Activated CD8-positive, alpha-beta memory T cell treated with anti-CD3 and anti-CD28 coated beads for 4 hours (primary cell): ENCODE measurements at regions not wholly inside any gene's neighbourhood (a gene's known extent, or its start where the extent isn't known, plus 50 kb on each side); places are given as distances from the start of the nearest gene placed in this dataset.

Source experiments
- DNase-seq, 2 donors: peaks; one replicate each; pipeline ENCODE4 v3.0.0-alpha.2; 2020; ENCODE audit warnings: low read depth in 2 of 2

GRCh38 chr4:19992471-19993093 lies 259.1 kb upstream of the SLIT2 start:
- no peak for DNase-seq

GRCh38 chr4:19987746-19988145 lies 264.0 kb upstream of the SLIT2 start:
- DNase-seq, result no peak

GRCh38 chr4:19983072-19983471 lies 268.6 kb upstream of the SLIT2 start:
- no peak for DNase-seq

GRCh38 chr4:19982556-19982955 lies 269.1 kb upstream of the SLIT2 start:
- no peak for DNase-seq

GRCh38 chr4:19971829-19972228 lies 279.9 kb upstream of the SLIT2 start:
- no peak for DNase-seq

- no peak for DNase-seq
These were observed 282.2 kb upstream of the SLIT2 start for GRCh38 chr4:19969492-19969891.

GRCh38 chr4:19961091-19961490 lies 290.6 kb upstream of the SLIT2 start:
- no peak for DNase-seq

- no peak for DNase-seq
These were observed 292.9 kb upstream of the SLIT2 start for GRCh38 chr4:19958848-19959247.

GRCh38 chr4:19947349-19947748 lies 304.4 kb upstream of the SLIT2 start:
- no peak for DNase-seq

GRCh38 chr4:19945979-19946380 lies 305.7 kb upstream of the SLIT2 start:
- DNase-seq, result no peak

GRCh38 chr4:19945501-19945900 lies 306.2 kb upstream of the SLIT2 start:
- DNase-seq, result no peak

- DNase-seq, result no peak
These were observed 306.9 kb upstream of the SLIT2 start for GRCh38 chr4:19944806-19945205.

GRCh38 chr4:19944251-19944650 lies 307.5 kb upstream of the SLIT2 start:
- no peak for DNase-seq

GRCh38 chr4:19941434-19941833 lies 310.3 kb upstream of the SLIT2 start:
- DNase-seq, result no peak

GRCh38 chr4:19940861-19941260 lies 310.8 kb upstream of the SLIT2 start:
- DNase-seq, result no peak

- DNase-seq, result no peak
These were observed 315.2 kb upstream of the SLIT2 start for GRCh38 chr4:19936476-19936875.

- no peak for DNase-seq
These were observed 321.0 kb upstream of the SLIT2 start for GRCh38 chr4:19930742-19931141.

GRCh38 chr4:19927381-19927780 lies 324.3 kb upstream of the SLIT2 start:
- no peak for DNase-seq

GRCh38 chr4:19925516-19925915 lies 326.2 kb upstream of the SLIT2 start:
- DNase-seq, result no peak

GRCh38 chr4:19924761-19925160 lies 326.9 kb upstream of the SLIT2 start:
- no peak for DNase-seq

- no peak for DNase-seq
These were observed 336.4 kb upstream of the SLIT2 start for GRCh38 chr4:19915276-19915675.

- DNase-seq, result no peak
These were observed 338.1 kb upstream of the SLIT2 start for GRCh38 chr4:19913650-19914049.

- DNase-seq, result no peak
These were observed 340.7 kb upstream of the SLIT2 start for GRCh38 chr4:19910861-19911525.

- no peak for DNase-seq
These were observed 346.7 kb upstream of the SLIT2 start for GRCh38 chr4:19905024-19905423.
